GM12878 (cell line): ENCODE measurements at regions not wholly inside any gene's neighbourhood (a gene's known extent, or its start where the extent isn't known, plus 50 kb on each side); places are given as distances from the start of the nearest gene placed in this dataset.

ENCODE experiments used
- ATAC-seq: fragments of 200-7000 bp; cut with Tn5 transposase; 3 replicates; pipeline ENCODE4 v1.9.1; 2020; ENCODE audit warnings: mild to moderate bottlenecking, moderate library complexity
- BruUV-seq: library from RNA; stranded (reverse); fragments of 400-500 nt; replicated peaks from 2 replicates; lab custom pipeline; 2021; lab: Mats Ljungman, UMichigan
- CTCF ChIA-PET: fragments of 300-600 bp; sonication (Branson Sonifier 250); formaldehyde crosslinking; extraction: SDS; loops from one replicate; lab custom pipeline; 2021; ENCODE audit warnings: inconsistent platforms; lab: Yijun Ruan, JAX
- POLR2A ChIA-PET: fragments of 350-600 bp; formaldehyde crosslinking; extraction: SDS; loops from one replicate; lab custom pipeline; 2021; ENCODE audit warnings: inconsistent platforms; lab: Charles Lee
- RAD21 ChIA-PET: fragments of 300-600 bp; sonication (Branson Sonifier 250); formaldehyde crosslinking; loops from one replicate; lab custom pipeline; 2023; ENCODE audit warnings: antibody characterized with exemption; ENCODE audit not compliant: unreplicated experiment; lab: Charles Lee
- SMC1A ChIA-PET: fragments of 300-600 bp; sonication (Branson Sonifier 250); formaldehyde crosslinking; loops from one replicate; lab custom pipeline; 2023; ENCODE audit not compliant: unreplicated experiment, uncharacterized antibody; lab: Charles Lee
- DNase-seq: peaks from one replicate; pipeline ENCODE4 v3.0.0-alpha.2; 2011; ENCODE audit warnings: low read depth, low spot score
- FAIRE-seq: peaks from 3 replicates; lab custom pipeline; 2011; peaks lifted over from hg19 to GRCh38; lab: Jason Lieb, UNC
- H2AFZ ChIP-seq: 2 replicates; pipeline ENCODE4 v1.6.0; 2011; ENCODE audit warnings: low read depth, low read length, control low read depth; ENCODE audit not compliant: control insufficient read depth
- H3K27ac ChIP-seq: 2 replicates; pipeline ENCODE4 v1.5.1; 2011; ENCODE audit warnings: control low read depth; ENCODE audit not compliant: control insufficient read depth, insufficient read depth
- H3K27me3 ChIP-seq, 2 experiments: replicated peaks in 1 of 2; 2 replicates each; pipeline versions ENCODE4 v1.6.0 to v1.6.1; 2011; ENCODE audit warnings: low read length in 1 of 2; ENCODE audit not compliant: control insufficient read depth in 2 of 2, insufficient read depth in 2 of 2
- H3K36me3 ChIP-seq, 2 experiments: 2 replicates each; pipeline ENCODE4 v1.5.1; 2011; ENCODE audit warnings: low read length in 1 of 2; ENCODE audit not compliant: control insufficient read depth in 2 of 2, insufficient read depth in 2 of 2
- H3K4me1 ChIP-seq: 2 replicates; pipeline ENCODE4 v1.6.1; 2011; ENCODE audit warnings: mild to moderate bottlenecking, low read length, moderate library complexity, mixed read lengths; ENCODE audit not compliant: control insufficient read depth, insufficient read depth
- H3K4me2 ChIP-seq: 2 replicates; pipeline ENCODE4 v1.6.0; 2011; ENCODE audit warnings: control low read depth; ENCODE audit not compliant: control insufficient read depth, insufficient read depth
- H3K4me3 ChIP-seq: fragments of 200-600 bp; sonication (generic); 2 replicates; pipeline ENCODE4 v1.5.1; 2016
- H3K79me2 ChIP-seq: 2 replicates; pipeline ENCODE4 v1.6.0; 2011; ENCODE audit warnings: low read length; ENCODE audit not compliant: control insufficient read depth, insufficient read depth
- H3K9ac ChIP-seq: 2 replicates; pipeline ENCODE4 v1.8.0; 2011; ENCODE audit warnings: low read length, control low read depth, mixed read lengths; ENCODE audit not compliant: control insufficient read depth, insufficient read depth
- H3K9me3 ChIP-seq: replicated peaks from 3 replicates; pipeline ENCODE4 v1.5.1; 2011; ENCODE audit warnings: mild to moderate bottlenecking, low read length; ENCODE audit not compliant: control insufficient read depth, insufficient read depth
- H4K20me1 ChIP-seq: 2 replicates; pipeline ENCODE4 v1.6.0; 2011; ENCODE audit not compliant: control insufficient read depth, insufficient read depth
- BCL11A ChIP-seq: IDR thresholded peaks from 2 replicates; pipeline ENCODE4 v1.6.1; 2011; ENCODE audit warnings: low read depth, low read length
- CHD1 ChIP-seq: IDR thresholded peaks from 2 replicates; pipeline ENCODE4 v1.6.1; 2012; ENCODE audit warnings: low read depth, low read length, improper control_type of control experiment
- NR2F1 ChIP-seq: fragments of 450-650 bp; conservative IDR thresholded peaks from 2 replicates; pipeline ENCODE4 v1.6.1; 2017; ENCODE audit warnings: mild to moderate bottlenecking
- POLR2A ChIP-seq: IDR thresholded peaks from 2 replicates; pipeline ENCODE4 v1.6.1; 2011; ENCODE audit warnings: low read depth, mild to moderate bottlenecking, low read length
- POLR2AphosphoS5 ChIP-seq: IDR thresholded peaks from 2 replicates; pipeline ENCODE4 v1.6.1; 2011; ENCODE audit warnings: mild to moderate bottlenecking, low read length, inconsistent platforms
- SPI1 ChIP-seq: IDR thresholded peaks from 2 replicates; pipeline ENCODE4 v1.6.1; 2011; ENCODE audit warnings: low read depth, mild to moderate bottlenecking, low read length, moderate library complexity, borderline replicate concordance; ENCODE audit not compliant: insufficient read depth
- SREBF1 ChIP-seq: IDR thresholded peaks from 2 replicates; pipeline ENCODE4 v1.6.1; 2012; ENCODE audit warnings: mild to moderate bottlenecking, low read length
- STAT3 ChIP-seq: IDR thresholded peaks from 2 replicates; pipeline ENCODE4 v1.6.1; 2011; ENCODE audit warnings: low read depth, low read length, improper control_type of control experiment
- ZNF622 ChIP-seq: fragments of 450-650 bp; IDR thresholded peaks from 2 replicates; pipeline ENCODE4 v1.6.1; 2017; ENCODE audit warnings: mild to moderate bottlenecking, inconsistent platforms
- WGBS: methylation state at CpG from one replicate; pipeline ENCODE4 v1.1.6; 2016; ENCODE audit warnings: low lambda C conversion rate; ENCODE audit not compliant: insufficient replicate concordance, insufficient coverage; ENCODE audit errors: missing lambda C conversion rate; 5-methylcytosine and 5-hydroxymethylcytosine counted together
- in situ Hi-C: fragments of 300-500 bp; cut with MboI; formaldehyde crosslinking; loops from 9 replicates; pipeline ENCODE4 v1.14.3; 2018; ENCODE audit warnings: mixed read lengths
- intact Hi-C: fragments of 100-400 bp; cut with micrococcal nuclease; formaldehyde crosslinking; loops from one replicate; pipeline ENCODE4 v1.14.2; 2022; ENCODE audit not compliant: unreplicated experiment
- TF ChIP-seq, protein P1 (sequence below): IDR thresholded peaks from 2 replicates; pipeline ENCODE4 v1.6.1; 2011; ENCODE audit warnings: mild to moderate bottlenecking, low read depth, low read length, moderate library complexity; ENCODE audit not compliant: insufficient replicate concordance
- TF ChIP-seq, protein P2 (sequence below): IDR thresholded peaks from 2 replicates; pipeline ENCODE4 v1.6.1; 2011; ENCODE audit warnings: low read depth, mild to moderate bottlenecking, low read length, moderate library complexity, borderline replicate concordance; ENCODE audit errors: extremely low read depth
- TF ChIP-seq, protein P3 (sequence below): IDR thresholded peaks from 2 replicates; pipeline ENCODE4 v1.6.1; 2011; ENCODE audit warnings: borderline replicate concordance, low read depth, mild to moderate bottlenecking, moderate library complexity, mixed read lengths, low read length; ENCODE audit not compliant: insufficient read depth; ENCODE audit errors: extremely low read length

DNA sequence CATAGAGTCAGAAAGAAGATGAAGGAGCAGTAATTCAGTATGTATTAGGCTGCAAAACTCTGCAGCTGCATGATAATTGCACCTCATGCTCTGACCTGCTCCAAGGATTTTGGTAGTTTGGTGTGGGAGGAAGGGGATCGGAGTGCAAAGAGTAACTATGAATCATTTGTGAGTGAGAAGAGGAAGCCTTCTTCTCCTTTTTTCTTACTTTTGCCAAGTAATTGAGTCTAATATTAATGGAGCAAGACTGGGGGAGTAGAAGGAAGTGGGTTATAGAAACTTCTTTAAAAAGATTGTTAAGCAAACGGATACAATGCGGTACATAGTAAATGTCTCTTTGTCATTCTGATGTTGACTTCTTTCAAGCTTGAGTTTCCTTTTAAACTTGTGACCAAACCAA, 276.5 kb downstream of the EDEM1 start (continued):
- TF ChIP-seq, protein P1, sequence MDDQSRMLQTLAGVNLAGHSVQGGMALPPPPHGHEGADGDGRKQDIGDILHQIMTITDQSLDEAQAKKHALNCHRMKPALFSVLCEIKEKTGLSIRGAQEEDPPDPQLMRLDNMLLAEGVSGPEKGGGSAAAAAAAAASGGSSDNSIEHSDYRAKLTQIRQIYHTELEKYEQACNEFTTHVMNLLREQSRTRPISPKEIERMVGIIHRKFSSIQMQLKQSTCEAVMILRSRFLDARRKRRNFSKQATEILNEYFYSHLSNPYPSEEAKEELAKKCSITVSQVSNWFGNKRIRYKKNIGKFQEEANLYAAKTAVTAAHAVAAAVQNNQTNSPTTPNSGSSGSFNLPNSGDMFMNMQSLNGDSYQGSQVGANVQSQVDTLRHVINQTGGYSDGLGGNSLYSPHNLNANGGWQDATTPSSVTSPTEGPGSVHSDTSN, result no peak
- TF ChIP-seq, all 136 proteins: peak for 0

DNA sequence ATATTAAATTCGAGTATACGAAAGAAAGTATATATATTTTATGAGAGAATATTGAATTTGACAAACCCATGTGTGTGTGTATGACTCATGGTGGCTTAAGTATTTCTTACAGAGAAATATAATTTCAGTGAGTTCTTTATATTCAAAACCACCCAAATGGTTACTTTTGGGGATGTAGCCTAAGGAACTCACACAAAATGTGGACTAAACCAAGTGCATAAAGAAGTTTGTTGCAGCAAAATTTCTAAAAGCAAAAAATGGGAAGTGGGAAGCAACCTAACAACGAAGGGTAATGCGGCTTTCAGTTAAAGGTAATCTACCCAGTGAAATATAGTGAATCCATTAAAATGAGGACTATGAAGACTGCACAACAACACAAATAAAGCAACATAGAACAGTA, 277.1 kb downstream of the EDEM1 start:
- ChIA-PET CTCF (interaction anchor here (0.8 to 1.0 kb wide), 2 partner anchors 36 to 38 kb away, joined by 3 read pairs; no protein-coding TSS in a partner anchor), RAD21 (no interaction called here), POLR2A (no interaction called here), SMC1A (no interaction called here)
- intact Hi-C loops, result no loop called here
- Histone ChIP-seq H3K9ac (no peak overlapping the region), H3K27ac (no peak overlapping the region), H3K4me1 (no peaks in the 10 kb centered on the region), H3K79me2 (no peaks in the 10 kb centered on the region), H3K9me3 (no peaks in the 10 kb centered on the region), H3K27me3 (no peaks in the 10 kb centered on the region), H4K20me1 (no peaks in the 10 kb centered on the region), H2AFZ (no peak overlapping the region), H3K36me3 (no peaks in the 10 kb centered on the region), H3K4me3 (no peak overlapping the region), H3K4me2 (no peak overlapping the region)
- ATAC-seq, result no peak
- no peak for FAIRE-seq
- peak; percentile 31; the same call in 1 of the 2 replicates for TF ChIP-seq SPI1
- no peak for TF ChIP-seq BCL11A
- no TSS peak for BruUV-seq
- 45% methylated on average over 4 of the region's 4 CpGs for WGBS
- no peak for DNase-seq
- in situ Hi-C loops, result no loop called here

DNA sequence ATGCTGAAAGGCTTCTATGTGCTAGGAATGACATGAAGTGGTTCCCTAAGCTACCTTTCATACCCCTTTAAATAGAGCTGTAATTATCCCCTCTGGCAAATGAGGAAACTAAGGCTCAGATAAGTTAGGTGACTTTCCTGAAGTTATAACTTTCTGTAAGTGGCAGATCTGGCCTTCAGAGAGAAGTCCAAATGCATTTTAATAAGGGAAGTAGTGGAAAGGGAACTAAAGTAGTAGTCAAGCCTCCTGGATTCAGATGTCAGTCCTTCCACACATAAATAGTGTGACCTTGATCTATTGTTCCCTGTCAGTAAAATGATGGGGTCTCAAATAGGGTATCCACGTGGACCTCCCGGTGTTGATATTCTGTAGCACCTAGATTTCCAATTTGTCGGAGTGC, 277.7 kb downstream of the EDEM1 start:
- ChIA-PET CTCF (no interaction called here), POLR2A (no interaction called here), RAD21 (no interaction called here), SMC1A (no interaction called here)
- no peak for FAIRE-seq
- H3K27ac ChIP-seq, result no peak overlapping the region
- no peak for DNase-seq
- WGBS, result 26% methylated on average over 3 of the region's 3 CpGs
- no peak for ATAC-seq
- H3K4me2 ChIP-seq, result no peak overlapping the region
- no peak overlapping the region for H2AFZ ChIP-seq
- no peaks in the 10 kb centered on the region for H3K4me1 ChIP-seq
- BruUV-seq, result no TSS peak
- in situ Hi-C loops (no loop called here), intact Hi-C loops (no loop called here)
- no peak overlapping the region for H3K9ac ChIP-seq
- no peaks in the 10 kb centered on the region for H4K20me1 ChIP-seq
- TF ChIP-seq CHD1, result no peak
- no peak for TF ChIP-seq NR2F1
- TF ChIP-seq, protein P2, sequence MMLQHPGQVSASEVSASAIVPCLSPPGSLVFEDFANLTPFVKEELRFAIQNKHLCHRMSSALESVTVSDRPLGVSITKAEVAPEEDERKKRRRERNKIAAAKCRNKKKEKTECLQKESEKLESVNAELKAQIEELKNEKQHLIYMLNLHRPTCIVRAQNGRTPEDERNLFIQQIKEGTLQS, result no peak
- no peak for TF ChIP-seq POLR2A
- TF ChIP-seq SREBF1, result no peak
- no peak for TF ChIP-seq POLR2AphosphoS5
- TF ChIP-seq ZNF622, result no peak
- TF ChIP-seq, protein P3, sequence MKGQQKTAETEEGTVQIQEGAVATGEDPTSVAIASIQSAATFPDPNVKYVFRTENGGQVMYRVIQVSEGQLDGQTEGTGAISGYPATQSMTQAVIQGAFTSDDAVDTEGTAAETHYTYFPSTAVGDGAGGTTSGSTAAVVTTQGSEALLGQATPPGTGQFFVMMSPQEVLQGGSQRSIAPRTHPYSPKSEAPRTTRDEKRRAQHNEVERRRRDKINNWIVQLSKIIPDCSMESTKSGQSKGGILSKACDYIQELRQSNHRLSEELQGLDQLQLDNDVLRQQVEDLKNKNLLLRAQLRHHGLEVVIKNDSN, result no peak
- TF ChIP-seq STAT3, result no peak
- no peaks in the 10 kb centered on the region for H3K9me3 ChIP-seq
- no peak overlapping the region for H3K4me3 ChIP-seq
- no peaks in the 10 kb centered on the region for H3K36me3 ChIP-seq
- no peaks in the 10 kb centered on the region for H3K27me3 ChIP-seq
- no peaks in the 10 kb centered on the region for H3K79me2 ChIP-seq
